ENCODE measurements at regions not wholly inside any gene's neighbourhood (a gene's known extent, or its start where the extent isn't known, plus 50 kb on each side); places are given as distances from the start of the nearest gene placed in this dataset.

DNA sequence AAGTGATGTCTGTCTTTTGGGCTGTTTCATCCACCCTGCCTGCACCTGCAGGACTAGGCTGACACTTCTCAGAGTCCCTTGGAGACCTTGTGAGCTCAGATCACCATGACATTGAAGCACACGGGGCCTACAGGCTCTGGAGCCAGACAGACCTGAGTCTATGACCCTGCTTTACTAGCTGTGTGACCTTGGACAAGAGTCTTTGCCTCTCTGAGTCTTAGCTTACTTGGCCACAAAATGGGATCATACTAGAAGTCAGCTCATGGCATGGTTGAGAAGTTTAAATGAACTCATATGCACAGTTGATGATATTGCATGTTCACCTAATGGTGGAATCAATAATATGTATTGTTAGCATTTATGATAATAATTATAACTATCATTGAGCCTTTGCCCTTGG, 102.9 kb upstream of the SMAD3 start:
- Histone ChIP-seq H3K36me3 (ENCODE audit: control insufficient read depth, insufficient read depth, low read length) (no peaks in the 10 kb centered on the region), H3K27me3 (ENCODE audit: control insufficient read depth, insufficient read depth, low read length, poor library complexity, severe bottlenecking) (no peaks in the 10 kb centered on the region), H3K27ac (ENCODE audit: low read depth, low read length) (no peak overlapping the region), H3K9me3 (ENCODE audit: control insufficient read depth, low read length) (no peaks in the 10 kb centered on the region), H3K9ac (ENCODE audit: extremely low read depth, low read length, poor library complexity, severe bottlenecking) (no peak overlapping the region), H3K4me3 (ENCODE audit: low read length) (no peak overlapping the region), H3K4me1 (ENCODE audit: control insufficient read depth, insufficient read depth, low read length) (no peaks in the 10 kb centered on the region)
- TF ChIP-seq, protein P1, sequence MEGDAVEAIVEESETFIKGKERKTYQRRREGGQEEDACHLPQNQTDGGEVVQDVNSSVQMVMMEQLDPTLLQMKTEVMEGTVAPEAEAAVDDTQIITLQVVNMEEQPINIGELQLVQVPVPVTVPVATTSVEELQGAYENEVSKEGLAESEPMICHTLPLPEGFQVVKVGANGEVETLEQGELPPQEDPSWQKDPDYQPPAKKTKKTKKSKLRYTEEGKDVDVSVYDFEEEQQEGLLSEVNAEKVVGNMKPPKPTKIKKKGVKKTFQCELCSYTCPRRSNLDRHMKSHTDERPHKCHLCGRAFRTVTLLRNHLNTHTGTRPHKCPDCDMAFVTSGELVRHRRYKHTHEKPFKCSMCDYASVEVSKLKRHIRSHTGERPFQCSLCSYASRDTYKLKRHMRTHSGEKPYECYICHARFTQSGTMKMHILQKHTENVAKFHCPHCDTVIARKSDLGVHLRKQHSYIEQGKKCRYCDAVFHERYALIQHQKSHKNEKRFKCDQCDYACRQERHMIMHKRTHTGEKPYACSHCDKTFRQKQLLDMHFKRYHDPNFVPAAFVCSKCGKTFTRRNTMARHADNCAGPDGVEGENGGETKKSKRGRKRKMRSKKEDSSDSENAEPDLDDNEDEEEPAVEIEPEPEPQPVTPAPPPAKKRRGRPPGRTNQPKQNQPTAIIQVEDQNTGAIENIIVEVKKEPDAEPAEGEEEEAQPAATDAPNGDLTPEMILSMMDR (conservative IDR thresholded peaks at IDR 0.05), result no peak
- Mint-ChIP-seq H3K36me3 (ENCODE audit: low read depth) (no peaks in the 10 kb centered on the region), H3K4me1 (peaks cover 11% of the 10 kb centered on the region), H3K4me3 (no peak overlapping the region), H3K27ac (no peak overlapping the region), H3K9me3 (no peaks in the 10 kb centered on the region), H3K27me3 (ENCODE audit: insufficient read depth) (peaks cover 13% of the 10 kb centered on the region)
- DNase-seq, result no peak
- 82 to 86% methylated on average over 1 of the region's 1 CpG for WGBS, 2 experiments (ENCODE audit: insufficient coverage in 1 of 2, insufficient read length in 1 of 2)

DNA sequence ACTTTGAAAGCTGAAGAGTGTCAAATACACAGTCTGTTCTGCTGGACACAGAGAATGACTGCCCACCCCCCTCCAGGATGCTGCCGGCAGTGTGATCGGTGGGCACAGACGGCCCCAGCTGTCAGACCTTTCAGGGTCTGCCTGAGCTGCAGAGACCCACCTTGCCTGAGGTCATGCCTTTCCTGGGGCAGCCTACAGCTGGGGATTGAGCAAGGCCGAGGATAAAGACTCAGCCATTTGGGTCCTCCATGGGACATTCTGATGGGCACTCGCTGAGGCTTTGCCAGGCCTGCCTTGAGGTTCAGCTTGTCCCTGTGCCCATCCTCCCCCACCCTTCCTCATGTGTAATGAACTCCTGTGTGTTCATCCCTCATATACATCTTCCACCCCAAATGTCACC, 102.3 kb upstream of the SMAD3 start:
- DNase-seq, result no peak
- Histone ChIP-seq H3K9me3 (ENCODE audit: control insufficient read depth, low read length) (no peaks in the 10 kb centered on the region), H3K27me3 (ENCODE audit: control insufficient read depth, insufficient read depth, low read length, poor library complexity, severe bottlenecking) (no peaks in the 10 kb centered on the region), H3K4me3 (ENCODE audit: low read length) (no peak overlapping the region), H3K36me3 (ENCODE audit: control insufficient read depth, insufficient read depth, low read length) (no peaks in the 10 kb centered on the region), H3K27ac (ENCODE audit: low read depth, low read length) (no peak overlapping the region), H3K4me1 (ENCODE audit: control insufficient read depth, insufficient read depth, low read length) (no peaks in the 10 kb centered on the region), H3K9ac (ENCODE audit: extremely low read depth, low read length, poor library complexity, severe bottlenecking) (no peak overlapping the region)
- Mint-ChIP-seq H3K4me1 (peaks cover 11% of the 10 kb centered on the region), H3K9me3 (no peaks in the 10 kb centered on the region), H3K27me3 (ENCODE audit: insufficient read depth) (peaks cover 12% of the 10 kb centered on the region), H3K27ac (no peak overlapping the region), H3K4me3 (no peak overlapping the region), H3K36me3 (ENCODE audit: low read depth) (no peaks in the 10 kb centered on the region)
- WGBS, 2 experiments (ENCODE audit: insufficient coverage in 1 of 2, insufficient read length in 1 of 2), result 77 to 96% methylated on average over 3 to 5 of the region's 5 CpGs
- TF ChIP-seq, protein P1 (conservative IDR thresholded peaks at IDR 0.05), result no peak

DNA sequence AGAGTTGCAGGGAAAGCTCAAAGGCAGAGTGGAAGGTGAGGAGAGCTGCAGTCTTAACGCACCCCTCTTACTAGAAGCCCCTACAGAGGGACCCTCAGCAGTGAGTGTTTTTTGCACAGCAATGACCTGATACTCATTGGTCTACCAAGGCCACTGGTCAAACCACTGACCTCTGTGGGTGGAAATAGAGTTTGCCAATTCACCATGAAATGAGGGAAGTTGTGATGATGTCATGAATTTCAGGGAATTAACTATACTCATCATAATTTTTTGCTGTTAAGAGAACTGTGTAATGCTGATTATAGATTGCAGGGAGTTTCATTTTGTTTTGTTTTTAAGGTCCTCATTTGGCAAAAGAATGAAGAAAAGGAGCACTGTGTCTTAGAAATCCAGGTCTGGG, 101.7 kb upstream of the SMAD3 start:
- no peak overlapping the region for H3K4me3 ChIP-seq (ENCODE audit: low read length)
- H3K36me3 Mint-ChIP-seq (ENCODE audit: low read depth), result no peaks in the 10 kb centered on the region
- H3K9ac ChIP-seq (ENCODE audit: extremely low read depth, low read length, poor library complexity, severe bottlenecking), result no peak overlapping the region
- H3K27me3 ChIP-seq (ENCODE audit: control insufficient read depth, insufficient read depth, low read length, poor library complexity, severe bottlenecking), result no peaks in the 10 kb centered on the region
- no peak overlapping the region for H3K27ac ChIP-seq (ENCODE audit: low read depth, low read length)
- H3K27ac Mint-ChIP-seq, result no peak overlapping the region
- H3K4me3 Mint-ChIP-seq, result no peak overlapping the region
- DNase-seq, result no peak
- H3K4me1 Mint-ChIP-seq, result peaks cover 11% of the 10 kb centered on the region
- TF ChIP-seq, protein P1 (conservative IDR thresholded peaks at IDR 0.05), result no peak
- no peaks in the 10 kb centered on the region for H3K4me1 ChIP-seq (ENCODE audit: control insufficient read depth, insufficient read depth, low read length)
- 100% methylated on average over 1 of the region's 1 CpG; no CpG with 5 or more reads in 1 of the 2 experiments for WGBS, 2 experiments (ENCODE audit: insufficient coverage in 1 of 2, insufficient read length in 1 of 2)
- H3K36me3 ChIP-seq (ENCODE audit: control insufficient read depth, insufficient read depth, low read length), result no peaks in the 10 kb centered on the region
- no peaks in the 10 kb centered on the region for H3K9me3 Mint-ChIP-seq
- H3K9me3 ChIP-seq (ENCODE audit: control insufficient read depth, low read length), result no peaks in the 10 kb centered on the region
- H3K27me3 Mint-ChIP-seq (ENCODE audit: insufficient read depth), result peaks cover 9% of the 10 kb centered on the region
